ENCODE measurements at regions not wholly inside any gene's neighbourhood (a gene's known extent, or its start where the extent isn't known, plus 50 kb on each side); places are given as distances from the start of the nearest gene placed in this dataset.
"Not testable (repeated sequence)": the region's sequence is repeated elsewhere in the genome, so short reads cannot be mapped to it uniquely, and the experiment has no call there.

DNA sequence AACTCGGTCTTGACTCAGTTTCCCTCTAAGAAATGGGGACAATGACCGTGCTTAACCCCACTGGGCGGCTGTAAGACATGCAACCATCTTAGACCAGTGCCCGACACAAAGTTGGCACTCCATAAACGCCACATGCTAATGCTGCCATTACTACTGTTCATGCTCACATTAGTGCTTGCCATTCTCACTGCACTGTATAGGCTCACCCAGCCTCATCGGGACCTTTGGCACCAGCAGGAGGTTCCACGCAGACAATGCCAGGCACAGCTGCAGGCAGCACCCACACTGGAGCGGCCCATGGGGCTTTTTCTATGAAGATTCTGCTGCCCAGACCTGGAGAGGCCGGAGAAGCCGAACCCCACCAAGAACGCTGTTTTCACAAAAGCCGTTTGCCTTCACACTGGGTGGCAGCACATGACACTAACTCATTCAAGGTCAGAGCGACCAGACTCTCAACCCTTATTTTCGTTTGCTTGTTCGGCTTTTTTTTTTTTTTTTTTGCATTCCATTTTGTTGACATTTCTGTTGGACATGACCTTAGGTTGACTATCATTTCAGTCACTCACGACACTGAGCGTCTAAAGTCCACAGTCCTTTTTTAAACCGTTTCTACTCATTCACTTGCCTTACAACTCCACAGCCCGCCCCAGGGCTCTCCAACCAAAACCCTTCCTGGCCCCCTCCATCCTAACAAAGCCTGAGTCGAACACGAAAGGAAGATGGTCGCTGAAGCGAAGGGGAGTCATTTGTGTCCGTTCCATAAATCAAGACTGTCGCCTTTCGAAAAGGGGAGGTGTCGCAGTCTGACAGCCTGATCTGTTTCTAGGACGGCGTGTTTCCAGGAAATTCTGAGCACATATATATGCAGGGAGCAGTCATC is 124.4 kb upstream of the RNF32 start:
- no peak for DNase-seq (ENCODE audit: low spot score)

DNA sequence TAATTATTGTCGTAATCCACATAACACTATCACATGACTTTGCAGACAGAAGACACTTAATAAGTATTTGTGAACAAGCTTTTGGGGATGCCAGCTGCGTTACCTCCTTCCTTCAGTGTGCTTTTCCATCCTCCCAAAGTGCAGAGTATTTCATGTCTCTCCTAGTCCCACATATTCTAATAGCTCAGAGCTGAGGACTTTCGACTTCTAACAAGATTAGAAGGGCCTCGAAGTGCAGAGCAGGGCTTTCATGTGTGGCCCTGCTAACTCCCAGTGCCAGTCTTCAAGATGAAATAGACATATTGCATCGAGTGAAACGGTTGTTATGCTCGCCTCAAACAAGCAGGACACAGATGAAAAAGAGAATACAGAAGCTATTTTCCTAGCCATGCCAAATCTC is 125.7 kb upstream of the RNF32 start:
- no peak for DNase-seq (ENCODE audit: low spot score)

DNA sequence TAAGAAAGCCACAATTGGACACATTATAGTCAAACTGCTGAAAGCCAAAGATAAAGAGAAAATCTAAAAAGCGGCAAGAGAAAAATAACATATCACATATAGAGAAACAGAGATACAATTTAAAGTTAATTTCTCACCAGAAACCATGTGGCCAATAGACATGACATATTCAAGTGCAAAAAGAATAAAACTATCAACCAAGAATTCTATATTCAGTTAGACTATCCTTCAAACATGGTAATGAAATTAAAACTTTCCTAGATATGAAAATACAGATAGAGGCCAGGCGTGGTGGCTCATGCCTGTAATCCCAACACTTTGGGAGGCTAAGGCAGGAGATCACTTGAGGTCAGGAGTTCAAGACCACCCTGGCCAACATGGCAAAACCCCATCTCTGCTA is 129.1 kb upstream of the RNF32 start:
- no peak for DNase-seq (ENCODE audit: low spot score)

DNA sequence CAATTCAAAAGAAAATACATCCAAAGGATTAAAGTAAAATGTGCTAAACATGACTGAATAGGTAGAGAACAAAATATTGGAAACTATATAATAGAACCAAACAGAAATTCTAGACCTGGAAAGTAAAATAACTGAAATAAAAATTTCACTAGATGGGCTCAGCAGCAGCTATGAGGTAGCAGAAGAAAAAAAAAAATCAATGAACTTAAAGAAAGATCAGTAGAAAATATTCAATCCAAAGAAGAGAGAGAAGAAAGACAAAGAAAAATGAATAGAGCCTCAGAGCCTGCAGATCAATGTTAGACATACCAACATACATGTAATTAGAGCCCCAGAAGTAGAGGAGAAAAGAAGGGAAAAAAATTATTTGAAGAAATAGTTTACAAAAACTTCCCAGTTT is 129.6 kb upstream of the RNF32 start:
- DNase-seq (ENCODE audit: low spot score): no peak

GRCh38 chr7:156509216-156509615 is 131.4 kb upstream of the RNF32 start:
- DNase-seq (ENCODE audit: low spot score): no peak

DNA sequence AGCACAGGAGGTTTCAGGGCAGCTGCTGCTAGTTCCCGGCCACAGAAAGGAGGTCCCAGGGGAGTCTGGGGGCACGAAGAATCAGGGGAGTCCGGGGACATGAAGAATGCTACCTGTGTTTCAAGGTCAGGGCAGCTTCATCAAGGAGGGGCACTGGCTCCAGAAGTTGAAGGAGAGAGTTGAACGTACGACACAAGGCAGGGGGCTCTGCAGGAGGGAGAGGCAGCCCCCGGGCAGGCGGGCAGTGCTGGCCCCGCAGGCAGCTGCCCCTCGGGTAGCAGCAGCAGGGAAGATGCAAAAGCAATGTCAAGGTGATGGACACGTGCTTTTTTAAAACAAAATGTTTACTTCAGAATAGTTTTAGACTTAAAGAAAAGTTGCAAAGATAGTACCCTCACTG is 134.7 kb upstream of the RNF32 start:
- DNase-seq (ENCODE audit: low spot score): no peak

DNA sequence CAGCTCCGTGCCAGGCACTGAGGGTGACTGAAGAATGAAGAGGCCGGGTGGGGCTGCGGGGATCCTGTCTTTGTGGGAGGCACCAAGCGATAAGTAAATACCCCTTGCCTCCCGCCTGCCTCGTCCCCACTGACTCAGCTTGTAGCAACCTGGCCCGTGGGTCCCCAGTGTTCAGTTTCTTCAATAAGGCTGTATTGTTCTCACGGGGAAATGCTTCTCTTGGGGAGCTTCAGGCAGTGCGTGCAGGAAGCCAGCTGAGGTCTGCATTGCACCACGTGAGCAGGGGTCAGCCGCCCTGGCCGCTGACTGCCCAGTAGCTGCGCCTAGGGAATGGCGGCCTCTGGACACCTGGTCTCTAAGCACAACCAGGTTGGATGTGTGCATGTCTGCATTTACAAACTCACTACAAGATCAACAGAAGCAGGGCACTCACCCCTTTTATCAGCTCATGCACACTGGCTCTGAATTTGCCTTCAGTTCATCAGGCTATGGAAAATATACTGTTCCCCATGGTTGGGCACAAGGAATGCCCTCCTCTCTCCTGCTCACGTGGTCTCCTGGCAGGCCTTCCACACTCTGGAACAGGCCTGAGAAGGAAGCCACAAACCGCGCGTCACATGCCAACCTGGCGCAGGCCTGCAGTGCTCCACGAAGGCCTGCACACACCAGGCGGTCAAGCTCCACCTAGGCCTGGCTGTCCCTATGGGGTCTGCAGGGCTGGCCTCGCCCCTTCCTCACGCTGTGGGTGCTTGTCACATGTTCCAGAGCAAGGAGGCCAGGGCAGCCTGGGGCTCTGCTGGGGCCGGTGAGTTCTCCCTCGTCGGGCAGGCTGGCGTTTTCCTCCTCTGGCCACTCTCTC is 135.7 kb upstream of the RNF32 start:
- no peak for DNase-seq (ENCODE audit: low spot score)

- DNase-seq (ENCODE audit: low spot score): no peak
Observed at GRCh38 chr7:156504006-156504405, 136.6 kb upstream of the RNF32 start.

DNA sequence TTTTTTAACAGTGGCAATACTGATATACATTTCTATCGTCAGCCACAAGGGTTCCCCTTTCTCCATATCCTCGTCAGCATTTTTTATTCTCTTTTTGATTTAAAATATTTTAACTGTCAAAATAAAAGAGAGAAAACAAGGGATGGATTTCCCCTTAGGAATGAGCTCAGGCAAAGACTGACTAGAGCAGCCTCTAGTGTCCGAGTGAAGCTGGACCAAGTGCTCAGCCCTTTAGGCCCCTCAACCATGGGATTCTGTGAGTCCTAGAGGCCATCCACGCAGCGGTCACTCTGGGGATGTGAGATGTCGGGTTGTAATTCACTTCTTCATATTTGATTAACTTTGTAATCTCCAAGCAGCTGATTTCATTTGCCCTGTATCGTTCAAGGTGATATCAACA is 137.4 kb upstream of the RNF32 start:
- no peak for DNase-seq (ENCODE audit: low spot score)

DNA sequence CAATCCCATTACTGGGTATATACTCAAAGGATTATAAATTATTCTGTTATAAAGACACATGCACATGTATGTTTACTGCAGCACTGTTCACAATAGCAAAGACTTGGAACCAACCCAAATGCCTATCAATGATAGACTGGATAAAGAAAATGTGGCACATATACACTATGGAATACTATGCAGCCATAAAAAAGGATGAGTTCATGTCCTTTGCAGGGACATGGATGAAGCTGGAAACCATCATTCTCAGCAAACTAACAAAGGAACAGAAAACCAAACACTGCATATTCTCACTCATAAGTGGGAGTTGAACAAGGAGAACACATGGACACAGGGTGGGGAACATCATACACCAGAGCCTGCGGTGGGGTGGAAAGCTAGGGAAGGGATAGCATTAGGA is 138.8 kb upstream of the RNF32 start:
- not testable (repeated sequence) for DNase-seq (ENCODE audit: low spot score)

- DNase-seq (ENCODE audit: low spot score): no peak
Observed at GRCh38 chr7:156499247-156499881, 141.2 kb upstream of the RNF32 start.

DNA sequence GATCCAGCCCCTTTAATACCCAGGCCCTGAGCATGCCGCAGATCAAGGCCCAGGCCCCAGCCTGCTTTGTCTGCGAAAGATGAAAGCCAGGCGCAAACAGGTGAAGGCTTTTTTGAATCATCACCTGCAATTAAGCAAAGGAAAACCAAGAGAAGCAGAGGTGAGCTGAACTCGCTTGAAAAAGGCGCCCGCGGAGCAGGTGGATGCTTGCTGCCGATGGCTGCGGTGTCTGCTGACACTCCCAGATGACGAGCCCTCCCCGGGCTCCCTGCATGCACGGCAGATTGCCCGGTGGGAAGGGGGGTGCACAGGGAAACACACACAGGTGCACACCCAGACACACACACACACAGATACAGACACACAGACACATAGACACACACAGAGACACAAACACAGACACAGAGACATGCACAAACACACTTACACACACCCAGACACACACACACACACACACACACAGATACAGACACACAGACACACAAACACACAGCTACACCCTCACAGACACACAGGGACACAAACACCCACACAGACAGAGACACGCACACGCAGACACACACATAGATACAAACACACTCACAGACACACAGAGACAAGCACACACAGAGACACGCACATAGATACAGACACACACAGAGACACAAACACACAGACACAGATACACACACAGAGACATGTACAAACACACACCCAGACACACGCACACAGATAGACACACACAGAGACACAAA is 142.6 kb upstream of the RNF32 start:
- no peak for DNase-seq (ENCODE audit: low spot score)

GRCh38 chr7:156496865-156497264 is 143.7 kb upstream of the RNF32 start:
- no peak for DNase-seq (ENCODE audit: low spot score)

- no peak for DNase-seq (ENCODE audit: low spot score)
Observed at GRCh38 chr7:156496363-156496769, 144.2 kb upstream of the RNF32 start.

- no peak for DNase-seq (ENCODE audit: low spot score)
Observed at GRCh38 chr7:156494960-156495359, 145.6 kb upstream of the RNF32 start.

DNA sequence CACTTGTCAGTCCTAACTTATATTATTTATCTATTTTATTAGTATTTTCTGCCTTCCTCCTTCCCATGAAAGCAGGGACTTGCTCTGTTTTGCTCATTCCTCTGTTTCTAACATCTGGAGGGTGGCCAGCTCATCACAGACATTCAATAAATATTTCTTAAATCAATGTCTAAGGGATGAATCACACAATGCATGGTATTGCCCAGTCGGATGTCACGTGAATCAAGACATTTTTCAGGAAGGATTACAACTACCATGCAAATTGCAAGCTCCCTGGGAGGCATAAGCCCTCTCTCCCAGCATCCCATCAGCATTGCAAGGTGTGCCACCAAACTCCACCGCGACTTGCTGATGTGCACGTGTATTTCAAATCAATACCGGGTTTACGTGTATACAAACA is 146.6 kb upstream of the RNF32 start:
- DNase-seq (ENCODE audit: low spot score): no peak

- DNase-seq (ENCODE audit: low spot score): no peak
Observed at GRCh38 chr7:156492170-156492569, 148.4 kb upstream of the RNF32 start.

DNA sequence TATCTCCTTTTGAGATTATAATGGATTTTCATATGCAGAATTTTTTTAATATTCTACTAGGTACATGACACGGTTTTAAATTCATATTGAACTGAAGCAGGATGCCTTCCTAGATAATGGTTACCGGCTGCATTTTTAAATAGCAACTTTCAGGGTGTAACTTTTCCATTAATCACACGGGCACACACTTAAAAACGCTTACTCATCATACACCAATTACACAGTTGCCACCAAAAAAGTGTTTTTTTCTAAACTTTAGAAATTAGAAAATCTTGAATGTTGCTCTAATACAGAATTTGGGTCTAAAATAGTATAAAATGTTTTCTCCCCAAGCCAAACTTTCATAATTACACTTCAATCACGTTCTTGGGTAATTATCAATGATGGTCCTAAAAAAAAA is 149.1 kb upstream of the RNF32 start:
- no peak for DNase-seq (ENCODE audit: low spot score)

GRCh38 chr7:156490021-156490800 is 150.4 kb upstream of the RNF32 start:
- no peak for DNase-seq (ENCODE audit: low spot score)

DNA sequence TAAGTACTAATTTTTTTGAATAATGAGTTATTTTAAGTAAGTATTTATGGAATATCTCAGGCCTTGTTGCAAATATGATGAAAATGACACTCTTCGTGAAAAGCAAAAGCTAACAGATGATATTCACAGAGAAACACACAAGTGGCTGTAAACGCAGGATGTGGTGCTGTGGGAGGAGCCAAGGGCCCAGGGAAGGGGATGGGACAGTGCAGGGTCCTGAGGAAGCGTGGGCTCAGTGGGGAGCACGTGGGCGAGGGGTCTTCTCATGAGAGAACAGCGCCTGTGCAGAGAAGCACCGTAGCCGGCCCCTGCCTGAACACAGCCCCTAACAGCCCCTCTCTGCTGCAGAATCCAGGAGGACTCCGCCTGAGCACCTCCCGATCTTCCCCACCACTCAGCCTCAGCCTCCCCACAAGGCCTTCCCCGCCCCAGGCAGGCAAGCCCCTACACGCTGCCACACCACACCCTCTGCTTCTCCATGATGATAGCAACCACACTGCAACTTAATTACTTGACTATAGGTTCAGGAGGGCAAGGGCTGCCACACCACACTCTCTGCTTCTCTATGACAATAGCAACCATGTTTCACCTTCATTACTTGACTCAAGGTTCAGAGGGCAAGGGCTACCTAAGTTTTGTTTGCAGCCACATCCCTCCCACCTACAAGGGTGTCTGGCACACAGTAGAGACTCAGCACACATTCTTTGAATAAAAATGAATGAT is 152.6 kb upstream of the RNF32 start:
- DNase-seq (ENCODE audit: low spot score): no peak

DNA sequence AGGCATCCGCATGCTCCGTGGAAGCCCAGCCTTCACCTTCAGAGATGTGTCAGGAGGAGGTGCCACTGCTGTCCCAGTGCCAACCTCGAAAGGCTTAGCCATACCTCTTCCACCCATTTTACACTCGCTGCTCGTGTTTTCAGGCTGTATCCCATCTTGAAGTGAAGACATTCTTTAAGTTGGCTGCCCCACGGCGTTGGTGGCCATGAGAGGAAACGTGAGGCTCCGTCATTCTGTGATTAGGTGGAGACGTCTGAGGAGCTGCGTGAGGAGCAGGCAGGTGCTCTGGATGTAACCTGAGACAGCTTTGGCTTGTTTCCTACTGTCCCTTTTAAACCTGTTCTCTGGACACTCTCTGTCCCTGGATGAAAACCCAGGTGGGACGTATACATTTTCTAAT is 159.9 kb upstream of the RNF32 start:
- no peak for DNase-seq (ENCODE audit: low spot score)

Measured in germinal center (tissue), 1 donor.